Ishikawa (cell line): ENCODE measurements at regions not wholly inside any gene's neighbourhood (a gene's known extent, or its start where the extent isn't known, plus 50 kb on each side); places are given as distances from the start of the nearest gene placed in this dataset.

ENCODE experiments used
- CEBPB ChIP-seq: IDR thresholded peaks from 2 replicates; pipeline ENCODE4 v1.6.1; 2012
- CREB1 ChIP-seq: IDR thresholded peaks from 2 replicates; pipeline ENCODE4 v1.6.1; 2012; ENCODE audit warnings: low read depth
- EGR1 ChIP-seq: IDR thresholded peaks from 2 replicates; pipeline ENCODE4 v1.6.1; 2012
- EP300 ChIP-seq: IDR thresholded peaks from 2 replicates; pipeline ENCODE4 v1.6.1; 2012; ENCODE audit warnings: borderline replicate concordance
- FOXM1 ChIP-seq: IDR thresholded peaks from 2 replicates; pipeline ENCODE4 v1.6.1; 2012; ENCODE audit warnings: low read depth, borderline replicate concordance
- MAX ChIP-seq: IDR thresholded peaks from 2 replicates; pipeline ENCODE4 v1.6.1; 2012
- NFIC ChIP-seq: IDR thresholded peaks from 2 replicates; pipeline ENCODE4 v1.6.1; 2012
- RAD21 ChIP-seq: IDR thresholded peaks from 2 replicates; pipeline ENCODE4 v1.6.1; 2012; ENCODE audit warnings: low read depth
- REST ChIP-seq: IDR thresholded peaks from 2 replicates; pipeline ENCODE4 v1.6.1; 2012; ENCODE audit warnings: low read depth, mild to moderate bottlenecking
- TAF1 ChIP-seq: IDR thresholded peaks from 2 replicates; pipeline ENCODE4 v1.6.1; 2012; ENCODE audit warnings: low read depth, mild to moderate bottlenecking
- TCF12 ChIP-seq: IDR thresholded peaks from 2 replicates; pipeline ENCODE4 v1.6.1; 2012; ENCODE audit warnings: low read depth
- TEAD4 ChIP-seq: IDR thresholded peaks from 2 replicates; pipeline ENCODE4 v1.6.1; 2012
- USF1 ChIP-seq: IDR thresholded peaks from 2 replicates; pipeline ENCODE4 v1.6.1; 2012
- YY1 ChIP-seq: IDR thresholded peaks from 2 replicates; pipeline ENCODE4 v1.6.1; 2012; ENCODE audit warnings: low read depth
- ZBTB7A ChIP-seq: IDR thresholded peaks from 2 replicates; pipeline ENCODE4 v1.6.1; 2012; ENCODE audit warnings: low read depth

GRCh38 chr6:105900125-105900937, 185.8 kb upstream of the PRDM1 start:
- TF ChIP-seq USF1 (no peak), REST (no peak), TCF12 (no peak), CREB1 (no peak), TAF1 (no peak), EP300 (no peak), CEBPB (no peak), FOXM1 (no peak), NFIC (no peak), EGR1 (no peak)

GRCh38 chr6:105898286-105898685, 187.8 kb upstream of the PRDM1 start:
- TF ChIP-seq EGR1, result no peak
- TF ChIP-seq RAD21, result no peak
- no peak for TF ChIP-seq MAX
- TF ChIP-seq TAF1, result no peak
- TF ChIP-seq EP300, result no peak
- TF ChIP-seq ZBTB7A, result no peak
- no peak for TF ChIP-seq FOXM1
- TF ChIP-seq NFIC, result no peak
- TF ChIP-seq CREB1, result no peak
- TF ChIP-seq USF1, result no peak
- TF ChIP-seq TCF12, result no peak
- TF ChIP-seq REST, result no peak
- no peak for TF ChIP-seq CEBPB
- no peak for TF ChIP-seq TEAD4
- no peak for TF ChIP-seq YY1

- no peak for TF ChIP-seq EP300
- TF ChIP-seq EGR1, result no peak
- TF ChIP-seq MAX, result no peak
- TF ChIP-seq CEBPB, result no peak
- TF ChIP-seq YY1, result no peak
- no peak for TF ChIP-seq RAD21
Measured at GRCh38 chr6:105897131-105897530, 189.0 kb upstream of the PRDM1 start.

- TF ChIP-seq EP300, result no peak
- no peak for TF ChIP-seq CREB1
- TF ChIP-seq MAX, result no peak
- TF ChIP-seq RAD21, result no peak
- TF ChIP-seq TEAD4, result no peak
Measured at GRCh38 chr6:105896821-105897095, 189.4 kb upstream of the PRDM1 start.

GRCh38 chr6:105896052-105896820, 189.9 kb upstream of the PRDM1 start:
- no peak for TF ChIP-seq CEBPB
- TF ChIP-seq ZBTB7A, result no peak
- no peak for TF ChIP-seq FOXM1
- no peak for TF ChIP-seq EGR1
- no peak for TF ChIP-seq TEAD4
- no peak for TF ChIP-seq YY1
- no peak for TF ChIP-seq MAX
- no peak for TF ChIP-seq TAF1
- no peak for TF ChIP-seq CREB1
- no peak for TF ChIP-seq RAD21
- no peak for TF ChIP-seq USF1
- no peak for TF ChIP-seq TCF12
- no peak for TF ChIP-seq EP300
- no peak for TF ChIP-seq NFIC
- no peak for TF ChIP-seq REST
